Astrocyte of the cerebellum (primary cell): ENCODE measurements at regions not wholly inside any gene's neighbourhood (a gene's known extent, or its start where the extent isn't known, plus 50 kb on each side); places are given as distances from the start of the nearest gene placed in this dataset.

ENCODE experiments used
- DNase-seq: peaks from one replicate; pipeline ENCODE4 v3.0.0-alpha.2; 2011; ENCODE audit warnings: low read depth
- H3K4me3 ChIP-seq: 2 replicates; pipeline ENCODE4 v1.5.1; 2011; ENCODE audit warnings: mild to moderate bottlenecking, low read depth, low read length, moderate library complexity
- CTCF ChIP-seq: IDR thresholded peaks from 2 replicates; pipeline ENCODE4 v1.5.1; 2012; ENCODE audit warnings: low read length, low read depth, moderate library complexity, mild to moderate bottlenecking; ENCODE audit errors: missing control alignments
- in situ Hi-C: cut with HindIII; loops from 2 replicates; pipeline ENCODE4 v1.10.0; 2017; ENCODE audit warnings: low sequenced_read_pairs

GRCh38 chr2:146125551-146125950 is 1605.6 kb upstream of the ZEB2 start:
- no peak for TF ChIP-seq CTCF
- DNase-seq = no peak
- in situ Hi-C loops = no loop called here
- H3K4me3 ChIP-seq = no peak overlapping the region

GRCh38 chr2:146124741-146125140 is 1604.8 kb upstream of the ZEB2 start:
- peak; percentile 56 for DNase-seq
- TF ChIP-seq CTCF = no peak
- in situ Hi-C loops = no loop called here
- H3K4me3 ChIP-seq = no peak overlapping the region

- DNase-seq = no peak
- in situ Hi-C loops = no loop called here
- no peak overlapping the region for H3K4me3 ChIP-seq
- no peak for TF ChIP-seq CTCF
Observed at GRCh38 chr2:146123714-146124113, 1603.8 kb upstream of the ZEB2 start.

- TF ChIP-seq CTCF = no peak
- no peak overlapping the region for H3K4me3 ChIP-seq
- in situ Hi-C loops = no loop called here
- DNase-seq = no peak
Observed at GRCh38 chr2:146123256-146123655, 1603.3 kb upstream of the ZEB2 start.

GRCh38 chr2:146119586-146119985 is 1599.7 kb upstream of the ZEB2 start:
- no peak overlapping the region for H3K4me3 ChIP-seq
- no peak for DNase-seq
- in situ Hi-C loops = no loop called here
- no peak for TF ChIP-seq CTCF

GRCh38 chr2:146108993-146109392 is 1589.1 kb upstream of the ZEB2 start:
- no peak for TF ChIP-seq CTCF
- no peak overlapping the region for H3K4me3 ChIP-seq
- in situ Hi-C loops = no loop called here
- DNase-seq = no peak

GRCh38 chr2:146094185-146094584 is 1574.3 kb upstream of the ZEB2 start:
- H3K4me3 ChIP-seq = no peak overlapping the region
- DNase-seq = no peak
- in situ Hi-C loops = no loop called here
- no peak for TF ChIP-seq CTCF
